Cardiac septum (tissue), 1 donor: ENCODE measurements at regions not wholly inside any gene's neighbourhood (a gene's known extent, or its start where the extent isn't known, plus 50 kb on each side); places are given as distances from the start of the nearest gene placed in this dataset.

Experiments used
- DNase-seq: peaks from one replicate; pipeline ENCODE4 v3.0.0-alpha.2; 2020; ENCODE audit warnings: low spot score
- intact Hi-C: fragments of 100-400 bp; cut with DNase I; formaldehyde crosslinking; loops from one replicate; pipeline ENCODE4 v1.14.0; 2022
- donor health status: DM: no; HTN: no; CAD: no.

DNA sequence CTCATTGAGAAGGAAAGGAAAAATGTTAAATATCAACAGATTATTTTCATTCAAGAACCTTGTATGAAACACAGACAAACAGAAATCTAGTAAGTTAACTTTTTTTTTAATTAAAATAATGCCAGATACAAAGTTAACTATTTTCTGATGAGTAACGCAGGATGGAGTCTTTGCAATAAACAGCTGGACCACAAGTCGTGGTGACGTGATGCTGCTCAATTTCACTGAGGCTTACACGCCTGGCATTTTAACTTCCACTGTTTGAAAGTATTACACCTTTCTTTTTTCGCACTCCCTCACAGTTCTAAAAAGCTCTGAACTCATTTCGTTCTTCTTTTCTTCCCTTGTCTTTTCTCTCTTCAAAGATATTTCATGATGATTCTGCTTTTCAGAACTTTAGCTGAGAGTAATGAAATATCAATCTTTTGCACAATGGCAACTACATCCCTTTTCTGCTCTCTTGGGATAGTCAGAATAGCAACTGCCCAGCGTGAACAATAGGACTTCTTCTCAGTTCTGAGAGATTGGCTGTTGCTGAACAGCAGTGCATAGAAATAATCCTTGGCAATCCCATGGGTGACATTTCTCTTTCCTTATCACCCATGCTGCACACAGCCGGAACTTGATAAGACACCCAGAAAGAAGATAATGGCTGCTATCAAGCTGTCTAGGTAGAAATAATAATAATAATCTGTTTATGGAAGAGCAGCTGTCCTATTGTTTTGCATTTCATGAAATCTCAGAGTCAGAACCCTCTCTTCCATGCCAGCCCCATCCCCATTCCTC is 160.5 kb downstream of the BTG1 start:
- intact Hi-C loops, result loop anchor here (5.0 to 10.0 kb wide), 2 partner anchors 157 to 170 kb away; no protein-coding TSS in a partner anchor

GRCh38 chr12:91984556-91984955 is 161.1 kb downstream of the BTG1 start:
- no peak for DNase-seq

More for the DNA sequence above, 160.5 kb downstream of the BTG1 start:
- DNase-seq, result no peak

GRCh38 chr12:91983935-91984334 is 161.7 kb downstream of the BTG1 start:
- intact Hi-C loops, result loop anchor here (10.0 kb wide), 1 partner anchor 169 kb away; no protein-coding TSS in a partner anchor
- no peak for DNase-seq

More at GRCh38 chr12:91984556-91984955, 161.1 kb downstream of the BTG1 start:
- intact Hi-C loops, result loop anchor here (10.0 kb wide), 1 partner anchor 170 kb away; no protein-coding TSS in a partner anchor

- intact Hi-C loops, result loop anchor here (10.0 kb wide), 1 partner anchor 168 kb away; no protein-coding TSS in a partner anchor
- DNase-seq, result no peak
These were observed 162.7 kb downstream of the BTG1 start for GRCh38 chr12:91982946-91983345.

- intact Hi-C loops, result loop anchor here (10.0 kb wide), 1 partner anchor 166 kb away; no protein-coding TSS in a partner anchor
These were observed 165.2 kb downstream of the BTG1 start for GRCh38 chr12:91980389-91980821.

GRCh38 chr12:91978143-91978542 is 167.5 kb downstream of the BTG1 start:
- intact Hi-C loops, result no loop called here

More at GRCh38 chr12:91980389-91980821, 165.2 kb downstream of the BTG1 start:
- no peak for DNase-seq

GRCh38 chr12:91975891-91976290 is 169.8 kb downstream of the BTG1 start:
- intact Hi-C loops, result no loop called here
- no peak for DNase-seq

More at GRCh38 chr12:91978143-91978542, 167.5 kb downstream of the BTG1 start:
- no peak for DNase-seq

DNA sequence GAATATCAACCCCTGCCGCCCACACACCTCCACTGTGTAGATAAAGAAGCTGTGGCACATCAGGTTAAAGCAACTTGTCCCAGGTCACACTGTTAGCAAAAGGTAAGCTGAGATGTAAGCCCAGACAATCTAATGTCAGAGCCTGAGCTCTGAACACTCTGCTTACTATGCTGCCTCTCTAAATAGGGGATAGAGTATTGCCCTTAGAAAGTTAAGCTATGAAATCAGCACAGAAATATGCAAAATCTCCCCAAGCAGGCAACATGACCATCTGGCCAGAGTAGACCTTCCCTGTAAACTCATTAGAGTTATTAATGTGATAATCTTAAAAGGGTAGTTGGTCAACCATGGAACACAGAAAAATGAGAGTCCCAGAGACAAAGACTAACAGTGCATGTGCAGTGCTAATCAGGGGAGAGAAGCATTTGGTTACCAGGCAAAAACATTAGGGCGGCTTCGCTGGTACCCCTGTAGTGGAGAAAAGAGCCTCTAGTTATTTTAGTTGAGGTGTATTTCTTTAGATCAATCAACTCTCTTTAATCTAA is 171.0 kb downstream of the BTG1 start:
- intact Hi-C loops, result no loop called here
- DNase-seq, result no peak

GRCh38 chr12:91973813-91974212 is 171.8 kb downstream of the BTG1 start:
- no peak for DNase-seq
- intact Hi-C loops, result no loop called here

- DNase-seq, result no peak
- intact Hi-C loops, result no loop called here
These were observed 172.8 kb downstream of the BTG1 start for GRCh38 chr12:91972896-91973295.

GRCh38 chr12:91968777-91969171 is 176.9 kb downstream of the BTG1 start:
- DNase-seq, result no peak
- intact Hi-C loops, result no loop called here

- intact Hi-C loops, result no loop called here
- no peak for DNase-seq
These were observed 177.4 kb downstream of the BTG1 start for GRCh38 chr12:91968076-91968776.

DNA sequence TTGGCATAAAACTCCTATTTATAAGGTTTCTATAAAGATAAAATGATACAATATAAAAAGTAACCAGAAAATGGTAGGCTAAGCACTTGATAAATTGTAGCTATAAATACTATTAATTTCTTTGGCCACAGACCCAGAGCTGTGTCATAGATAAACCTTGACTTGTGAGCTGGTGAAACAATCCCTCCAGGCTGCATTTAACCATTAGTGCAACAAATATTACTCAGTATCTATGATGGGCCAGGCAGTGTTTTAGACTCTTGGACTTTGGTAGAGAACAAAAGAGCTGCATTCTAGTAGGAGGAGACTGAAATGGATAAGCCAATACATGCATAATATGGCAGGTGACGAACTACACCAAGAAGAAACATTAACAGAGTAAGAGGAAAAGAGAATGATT is 178.1 kb downstream of the BTG1 start:
- DNase-seq, result no peak
- intact Hi-C loops, result no loop called here

DNA sequence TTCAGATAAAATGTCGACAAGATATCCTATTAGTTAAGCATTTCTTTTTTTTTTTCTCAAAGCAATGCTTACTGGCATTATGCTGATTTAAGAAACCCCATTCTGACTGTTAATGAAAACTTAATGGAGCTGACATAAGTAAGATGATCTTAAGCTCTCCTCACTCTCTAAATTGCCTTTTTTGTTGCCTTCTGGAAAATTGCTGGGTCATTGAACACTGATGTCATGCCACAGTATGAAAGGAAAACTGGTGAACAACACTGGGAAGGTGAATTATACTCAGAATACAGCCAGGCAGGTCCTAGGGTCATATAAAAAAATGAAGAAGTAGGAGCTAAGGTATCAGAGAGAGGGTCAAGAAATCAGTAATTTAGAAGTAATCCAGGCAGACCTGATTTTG is 179.9 kb downstream of the BTG1 start:
- no peak for DNase-seq
- intact Hi-C loops, result no loop called here

- intact Hi-C loops, result no loop called here
- DNase-seq, result no peak
These were observed 181.1 kb downstream of the BTG1 start for GRCh38 chr12:91964501-91964900.

DNA sequence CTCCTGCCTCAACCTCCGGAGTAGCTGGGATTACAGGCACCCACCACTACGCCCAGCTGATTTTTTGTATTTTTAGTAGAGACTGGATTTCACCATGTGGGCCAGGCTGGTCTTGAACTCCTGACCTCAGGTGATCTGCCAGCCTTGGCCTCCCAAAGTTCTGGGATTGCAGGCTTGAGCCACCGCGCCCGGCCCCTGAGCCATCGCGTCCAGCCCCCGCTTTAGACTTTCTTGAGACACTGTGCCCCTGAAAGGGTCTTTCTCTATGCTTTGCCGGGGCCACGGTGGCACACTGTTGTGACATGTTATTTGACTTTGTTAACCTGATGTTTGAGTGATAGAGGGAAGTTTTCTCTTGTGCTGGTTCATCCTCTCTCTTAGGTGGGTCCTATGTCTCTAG is 186.4 kb downstream of the BTG1 start:
- DNase-seq, result no peak
- intact Hi-C loops, result no loop called here

GRCh38 chr12:91958816-91959215 is 186.8 kb downstream of the BTG1 start:
- intact Hi-C loops, result no loop called here
- DNase-seq, result no peak

DNA sequence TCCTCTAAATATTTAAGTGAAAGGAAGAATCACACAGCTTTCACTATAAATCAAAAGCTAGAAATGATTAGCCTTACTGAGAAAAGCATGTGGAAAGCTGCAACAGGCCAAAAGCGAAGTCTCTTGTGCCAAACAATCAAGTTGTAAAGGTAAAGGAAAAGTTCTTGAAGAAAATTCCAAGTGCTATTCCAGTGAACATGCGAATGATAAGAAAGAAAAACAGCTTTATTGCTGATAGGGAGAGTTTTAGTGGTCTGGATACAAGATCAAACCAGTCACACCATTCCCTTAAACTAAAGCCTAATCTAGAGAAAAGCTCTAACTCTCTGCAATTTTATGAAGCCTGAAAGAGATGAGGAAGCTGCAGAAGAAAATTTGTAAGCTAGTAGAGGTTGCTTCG is 190.9 kb downstream of the BTG1 start:
- intact Hi-C loops, result no loop called here
- DNase-seq, result no peak

DNA sequence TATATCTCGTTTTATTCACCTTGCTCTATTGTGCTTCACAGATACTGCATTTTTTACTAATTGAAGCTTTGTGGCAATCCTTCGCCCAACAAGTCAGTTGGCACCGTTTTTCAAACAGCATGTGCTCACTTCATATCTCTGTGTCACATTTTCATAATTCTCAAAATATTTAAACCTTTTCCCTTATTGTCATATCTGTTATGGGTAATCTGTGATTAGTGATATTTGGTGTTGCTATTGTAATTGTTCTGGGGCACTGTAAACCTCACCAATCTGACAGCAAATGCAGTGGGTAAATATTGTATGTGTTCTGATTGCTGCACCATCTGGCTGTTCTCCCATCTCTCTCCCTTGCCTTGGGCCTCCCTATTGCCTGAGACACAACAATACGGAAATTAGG is 191.3 kb downstream of the BTG1 start:
- no peak for DNase-seq
- intact Hi-C loops, result no loop called here

DNA sequence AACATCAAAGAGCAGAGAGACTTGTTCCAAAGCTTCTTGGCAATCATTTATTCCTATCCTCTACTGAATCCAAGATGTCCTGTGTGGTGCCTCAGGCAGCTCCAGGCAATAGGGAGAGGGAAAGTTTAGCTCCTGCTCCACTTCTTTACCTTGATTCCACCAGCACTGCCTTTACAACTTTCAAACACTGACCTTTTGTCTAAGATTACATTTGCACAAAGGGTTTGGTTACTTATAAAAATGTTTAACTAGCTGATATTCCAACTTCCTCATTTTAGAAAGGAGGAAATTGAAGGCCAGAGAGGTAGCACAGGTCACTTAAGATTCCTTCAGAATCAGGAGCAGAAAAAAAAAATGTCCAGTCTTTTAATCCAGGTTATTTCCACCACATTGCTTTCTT is 192.7 kb downstream of the BTG1 start:
- no peak for DNase-seq
- intact Hi-C loops, result no loop called here
